A549 (cell line): ENCODE measurements at regions not wholly inside any gene's neighbourhood (a gene's known extent, or its start where the extent isn't known, plus 50 kb on each side); places are given as distances from the start of the nearest gene placed in this dataset.

ENCODE experiments used
- CHD4 ChIP-seq: fragments of 200-600 bp; sonication (generic); IDR thresholded peaks from 2 replicates; pipeline ENCODE4 v1.6.1; 2016; ENCODE audit warnings: antibody characterized with exemption, mild to moderate bottlenecking, borderline replicate concordance
- CTCF ChIP-seq: fragments of >200 bp; sonication (Bioruptor Twin); formaldehyde crosslinking; IDR thresholded peaks from 3 replicates; pipeline ENCODE4 v1.5.1; 2016
- KDM5A ChIP-seq: fragments of 200-600 bp; sonication (generic); IDR thresholded peaks from 2 replicates; pipeline ENCODE4 v1.6.1; 2016; ENCODE audit warnings: antibody characterized with exemption, mild to moderate bottlenecking
- MAX ChIP-seq: IDR thresholded peaks from 2 replicates; pipeline ENCODE4 v1.6.1; 2012
- NPAS2 ChIP-seq: fragments of 250-450 bp; sonication (Bioruptor Pico); IDR thresholded peaks from 2 replicates; pipeline ENCODE4 v1.8.0; 2022; ENCODE audit warnings: mild to moderate bottlenecking, moderate library complexity, borderline replicate concordance
- POLR2A ChIP-seq: IDR thresholded peaks from 2 replicates; pipeline ENCODE4 v1.6.1; 2012; ENCODE audit warnings: mild to moderate bottlenecking, low read length
- RAD21 ChIP-seq, 2 experiments: fragments of >200 bp in 1 of 2; sonication (Bioruptor Twin) in 1 of 2; formaldehyde crosslinking in 1 of 2; IDR thresholded peaks in 1 of 2; conservative IDR thresholded peaks in 1 of 2; 2 replicates in 1 of 2; 3 replicates in 1 of 2; pipeline ENCODE4 v1.6.1; 2012 to 2018; ENCODE audit warnings: inconsistent platforms in 1 of 2

GRCh38 chr1:209364716-209365115 lies 218.8 kb upstream of the CAMK1G start:
- TF ChIP-seq CHD4: no peak
- no peak for TF ChIP-seq CTCF
- no peak for TF ChIP-seq POLR2A
- TF ChIP-seq NPAS2: no peak
- no peak for TF ChIP-seq KDM5A
- TF ChIP-seq RAD21 (conservative IDR thresholded peaks at IDR 0.05 in 1 of 2, IDR thresholded peaks at IDR 0.05 in 1 of 2): no peak
- no peak for TF ChIP-seq MAX
